Fibroblast of mammary gland (primary cell): ENCODE measurements at regions not wholly inside any gene's neighbourhood (a gene's known extent, or its start where the extent isn't known, plus 50 kb on each side); places are given as distances from the start of the nearest gene placed in this dataset.
A peak's percentile ranks its signal among the peaks of the same experiment; 100 is the strongest.

Source experiments
- DNase-seq: peaks from one replicate; pipeline ENCODE4 v3.0.0-alpha.2; 2010; ENCODE audit warnings: low read depth
- H3K4me3 ChIP-seq: 2 replicates; pipeline ENCODE4 v1.5.1; 2011; ENCODE audit warnings: low read depth, mild to moderate bottlenecking, low read length, moderate library complexity; ENCODE audit not compliant: control insufficient read depth
- CTCF ChIP-seq: conservative IDR thresholded peaks from 2 replicates; pipeline ENCODE4 v1.5.1; 2011; ENCODE audit warnings: low read depth, low read length, inconsistent platforms; ENCODE audit not compliant: control insufficient read depth, insufficient read depth

GRCh38 chr16:85541980-85542900 lies 70.9 kb upstream of the GSE1 start:
- no peak for TF ChIP-seq CTCF
- no peak overlapping the region for H3K4me3 ChIP-seq
- no peak for DNase-seq

- no peak for TF ChIP-seq CTCF
- DNase-seq = no peak
- no peak overlapping the region for H3K4me3 ChIP-seq
Measured at GRCh38 chr16:85543536-85543935, 69.6 kb upstream of the GSE1 start.

GRCh38 chr16:85544016-85544415 lies 69.1 kb upstream of the GSE1 start:
- TF ChIP-seq CTCF = no peak
- no peak for DNase-seq
- no peak overlapping the region for H3K4me3 ChIP-seq

DNA sequence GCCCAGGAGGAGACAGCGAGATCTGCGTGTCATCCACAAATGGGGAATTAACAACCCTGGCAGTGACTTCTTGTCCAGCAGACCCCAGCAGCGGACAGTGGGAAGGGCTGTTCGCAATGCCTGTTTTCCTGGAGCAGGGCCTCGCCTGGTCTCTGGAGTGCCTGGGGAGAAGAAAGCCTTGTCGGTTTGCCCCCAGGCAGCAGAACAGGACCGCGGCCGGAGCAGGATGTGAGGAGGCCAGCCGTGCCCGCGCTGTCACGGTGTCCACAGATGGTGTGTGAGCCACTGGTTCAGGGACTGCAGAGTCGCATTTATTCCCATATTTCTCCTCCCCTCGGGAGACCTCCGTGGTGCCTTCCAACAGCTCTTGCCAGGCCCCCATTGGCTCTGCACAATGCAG lies 68.5 kb upstream of the GSE1 start:
- DNase-seq = no peak
- TF ChIP-seq CTCF = no peak
- no peak overlapping the region for H3K4me3 ChIP-seq

DNA sequence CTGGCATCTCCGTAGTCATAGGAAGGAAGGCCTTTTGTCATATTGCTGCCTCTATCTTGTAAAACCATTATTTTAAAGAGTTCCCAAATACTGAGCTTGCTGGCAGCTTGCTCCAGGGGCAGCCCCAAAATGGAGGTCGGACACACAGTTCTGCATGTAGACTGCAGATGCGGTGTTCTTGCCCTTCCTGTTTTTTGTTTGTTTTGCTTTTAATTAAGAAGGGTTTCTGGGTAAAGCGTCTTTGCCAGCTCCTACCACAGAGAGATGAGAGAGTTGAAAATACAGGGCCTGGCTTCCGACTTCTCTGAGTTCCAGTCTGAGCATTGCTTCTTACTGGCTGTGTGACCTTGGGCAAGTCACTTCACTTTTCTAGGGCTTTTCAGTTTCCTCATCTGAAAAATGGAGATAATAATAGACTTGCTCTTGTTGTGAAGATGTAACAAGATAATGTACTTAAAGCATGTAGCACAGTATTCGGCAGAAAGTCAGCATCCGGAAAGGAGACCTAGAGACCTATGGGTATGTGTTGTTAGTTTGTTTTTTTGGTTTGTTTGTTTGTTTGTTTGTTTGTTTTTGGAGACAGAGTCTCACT lies 67.8 kb upstream of the GSE1 start:
- no peak for DNase-seq
- TF ChIP-seq CTCF = no peak
- H3K4me3 ChIP-seq = no peak overlapping the region

DNA sequence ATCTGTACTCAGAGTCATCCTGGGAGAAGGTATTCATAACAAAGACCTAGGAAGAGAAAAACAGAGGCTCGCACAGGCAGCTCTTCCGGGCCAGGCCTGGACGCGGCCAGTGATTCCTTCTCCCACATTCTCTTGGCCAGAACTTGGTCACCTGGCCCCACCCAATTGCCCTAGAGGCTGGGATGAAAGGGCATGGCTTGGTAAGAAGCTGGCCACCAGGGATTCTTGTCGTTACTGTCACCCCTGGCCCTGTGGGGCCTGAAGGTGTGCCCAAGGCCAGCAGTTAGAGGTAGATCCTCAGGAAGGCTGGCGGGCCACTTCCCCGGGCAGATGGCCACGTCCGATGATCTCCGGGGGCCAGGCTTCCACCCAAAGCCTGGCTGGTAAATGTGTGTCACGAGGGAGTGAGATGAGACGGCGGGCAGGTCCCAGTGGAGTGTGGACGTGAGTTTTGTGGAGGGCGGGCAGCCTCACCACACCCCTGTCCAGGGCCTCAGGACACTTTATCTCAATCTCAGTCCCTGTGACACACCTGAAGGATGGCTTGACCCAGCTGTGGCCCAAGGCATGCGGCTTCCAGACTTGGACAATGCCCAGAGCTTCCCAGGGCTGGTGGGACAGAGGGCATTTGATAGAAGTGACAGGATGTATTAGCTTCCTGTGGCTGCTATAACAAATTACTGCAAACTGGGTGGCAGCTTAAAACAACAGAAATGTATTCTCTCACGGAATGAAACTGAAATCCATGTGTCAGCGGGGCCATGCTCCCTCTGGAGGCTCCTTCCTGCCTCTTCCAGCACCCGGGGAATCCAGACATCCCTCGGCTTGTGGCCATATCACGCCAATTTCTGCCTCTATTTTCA lies 66.3 kb upstream of the GSE1 start:
- DNase-seq = no peak
- no peak overlapping the region for H3K4me3 ChIP-seq
- TF ChIP-seq CTCF = peak; percentile 7
